ENCODE measurements at regions not wholly inside any gene's neighbourhood (a gene's known extent, or its start where the extent isn't known, plus 50 kb on each side); places are given as distances from the start of the nearest gene placed in this dataset.

GRCh38 chr2:175855794-175856453 is 146.1 kb downstream of the LNPK start:
- no peak for TF ChIP-seq CTCF (IDR thresholded peaks at IDR 0.05)
- no peak for TF ChIP-seq POLR2A (IDR thresholded peaks at IDR 0.05)
- no peak for TF ChIP-seq POLR2AphosphoS5 (IDR thresholded peaks at IDR 0.05)
- TF ChIP-seq EP300 (IDR thresholded peaks at IDR 0.05): no peak
